ENCODE measurements at regions not wholly inside any gene's neighbourhood (a gene's known extent, or its start where the extent isn't known, plus 50 kb on each side); places are given as distances from the start of the nearest gene placed in this dataset.

DNA sequence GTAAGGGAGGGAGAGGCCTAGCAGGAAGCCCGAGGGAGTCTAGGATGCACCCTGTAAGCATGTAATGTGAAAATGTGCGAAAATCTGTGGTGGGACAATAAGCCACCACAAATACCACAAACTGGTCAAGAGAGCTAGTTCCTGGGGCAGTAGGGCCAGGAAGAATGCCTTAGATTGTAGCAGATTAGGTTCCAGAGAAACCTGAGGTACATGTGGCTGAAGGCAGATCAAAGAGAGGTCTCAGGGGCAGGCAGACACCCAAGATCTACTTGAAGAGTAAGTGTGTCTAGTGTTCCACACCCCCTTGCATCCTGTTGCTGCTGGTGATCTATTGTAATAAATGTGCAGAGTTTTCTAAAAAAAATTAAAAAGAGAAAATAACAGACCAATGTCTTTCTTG, 1677.3 kb upstream of the CDH6 start:
- no peak for DNase-seq (ENCODE audit: low read depth)
- H3K4me3 ChIP-seq (ENCODE audit: control insufficient read depth, low read depth, low read length): no peak overlapping the region
- TF ChIP-seq, protein P1, sequence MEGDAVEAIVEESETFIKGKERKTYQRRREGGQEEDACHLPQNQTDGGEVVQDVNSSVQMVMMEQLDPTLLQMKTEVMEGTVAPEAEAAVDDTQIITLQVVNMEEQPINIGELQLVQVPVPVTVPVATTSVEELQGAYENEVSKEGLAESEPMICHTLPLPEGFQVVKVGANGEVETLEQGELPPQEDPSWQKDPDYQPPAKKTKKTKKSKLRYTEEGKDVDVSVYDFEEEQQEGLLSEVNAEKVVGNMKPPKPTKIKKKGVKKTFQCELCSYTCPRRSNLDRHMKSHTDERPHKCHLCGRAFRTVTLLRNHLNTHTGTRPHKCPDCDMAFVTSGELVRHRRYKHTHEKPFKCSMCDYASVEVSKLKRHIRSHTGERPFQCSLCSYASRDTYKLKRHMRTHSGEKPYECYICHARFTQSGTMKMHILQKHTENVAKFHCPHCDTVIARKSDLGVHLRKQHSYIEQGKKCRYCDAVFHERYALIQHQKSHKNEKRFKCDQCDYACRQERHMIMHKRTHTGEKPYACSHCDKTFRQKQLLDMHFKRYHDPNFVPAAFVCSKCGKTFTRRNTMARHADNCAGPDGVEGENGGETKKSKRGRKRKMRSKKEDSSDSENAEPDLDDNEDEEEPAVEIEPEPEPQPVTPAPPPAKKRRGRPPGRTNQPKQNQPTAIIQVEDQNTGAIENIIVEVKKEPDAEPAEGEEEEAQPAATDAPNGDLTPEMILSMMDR (IDR thresholded peaks at IDR 0.05; ENCODE audit: control insufficient read depth, insufficient read depth, low read depth, low read length, missing control alignments): no peak

DNA sequence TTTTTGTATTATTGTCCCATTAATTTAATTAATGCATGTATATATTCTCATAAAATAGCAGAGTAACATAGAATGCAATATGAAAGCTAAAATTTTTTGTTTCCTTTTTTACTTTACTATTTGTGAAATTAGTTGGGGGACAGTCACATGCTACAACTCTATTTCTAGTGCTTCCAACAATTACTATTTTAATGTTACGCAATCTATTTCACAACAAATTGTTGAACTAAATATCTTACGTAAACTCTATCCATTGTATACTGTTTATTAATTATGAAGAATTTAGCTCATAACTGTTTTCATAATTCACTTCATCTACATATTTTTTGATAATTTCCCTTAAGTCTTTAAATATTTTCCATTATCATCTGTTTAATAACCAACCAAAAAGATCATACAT, 1685.4 kb upstream of the CDH6 start:
- TF ChIP-seq, protein P1 (IDR thresholded peaks at IDR 0.05; ENCODE audit: control insufficient read depth, insufficient read depth, low read depth, low read length, missing control alignments): no peak
- no peak for DNase-seq (ENCODE audit: low read depth)
- H3K4me3 ChIP-seq (ENCODE audit: control insufficient read depth, low read depth, low read length): no peak overlapping the region

DNA sequence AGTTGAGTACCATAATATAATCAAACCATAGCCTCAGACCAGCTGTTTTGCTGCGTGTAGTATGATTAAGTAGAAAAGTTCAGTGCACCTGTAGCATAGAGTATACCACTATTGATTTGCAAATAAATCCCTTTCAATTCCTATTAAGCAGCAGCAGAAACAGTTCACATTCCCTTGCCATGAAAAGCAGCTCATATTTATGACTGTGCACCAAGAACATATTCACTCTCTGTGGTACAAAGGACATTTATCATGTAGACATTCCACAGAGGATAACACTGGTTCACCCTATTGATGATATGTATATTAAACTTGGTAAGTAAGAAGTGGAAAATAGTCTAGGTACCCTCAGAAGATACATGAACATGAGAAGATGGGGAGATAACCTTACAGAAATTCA, 1689.1 kb upstream of the CDH6 start:
- DNase-seq (ENCODE audit: low read depth): no peak
- TF ChIP-seq, protein P1 (IDR thresholded peaks at IDR 0.05; ENCODE audit: control insufficient read depth, insufficient read depth, low read depth, low read length, missing control alignments): no peak
- no peak overlapping the region for H3K4me3 ChIP-seq (ENCODE audit: control insufficient read depth, low read depth, low read length)

DNA sequence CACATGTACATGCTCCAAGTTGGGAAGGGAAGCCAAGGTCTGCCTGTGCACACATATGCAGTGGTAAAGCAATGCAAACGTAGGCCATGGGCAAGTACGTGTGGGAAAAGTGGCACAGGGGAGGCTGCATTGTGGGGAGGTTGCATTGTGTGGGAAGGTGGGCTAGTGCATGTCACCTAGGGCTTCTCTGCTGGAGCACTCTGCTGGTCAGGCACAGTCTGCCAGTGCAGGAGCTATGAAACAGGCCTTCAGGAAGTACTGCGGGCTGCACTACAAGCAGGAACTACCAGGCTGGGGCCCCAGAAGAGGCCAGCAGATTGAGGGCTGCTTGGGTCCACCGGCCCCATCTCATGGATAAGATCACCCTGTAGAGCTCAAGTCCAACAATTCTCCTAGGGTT, 1694.6 kb upstream of the CDH6 start:
- DNase-seq (ENCODE audit: low read depth): no peak
- TF ChIP-seq, protein P1 (IDR thresholded peaks at IDR 0.05; ENCODE audit: control insufficient read depth, insufficient read depth, low read depth, low read length, missing control alignments): no peak
- no peak overlapping the region for H3K4me3 ChIP-seq (ENCODE audit: control insufficient read depth, low read depth, low read length)

DNA sequence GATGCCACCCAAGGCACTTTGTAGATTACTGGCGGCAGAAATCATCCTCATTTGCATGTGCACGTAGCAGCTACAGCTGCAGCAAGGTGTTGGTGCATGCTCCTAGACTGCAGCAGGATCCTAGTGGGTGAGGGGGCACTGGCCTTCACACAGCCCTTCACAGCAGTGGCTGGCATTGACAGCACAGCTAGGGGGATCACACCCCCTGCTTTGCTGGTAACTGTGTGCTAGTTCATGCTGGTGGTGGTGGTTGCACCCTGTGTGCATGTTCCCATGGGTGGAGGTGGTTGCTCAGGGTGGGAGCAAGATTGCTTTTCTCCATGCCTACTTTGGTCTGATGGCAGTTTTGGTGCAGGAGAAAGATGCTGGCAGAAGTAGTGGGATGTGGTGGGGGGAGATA, 1695.1 kb upstream of the CDH6 start:
- no peak for DNase-seq (ENCODE audit: low read depth)
- no peak overlapping the region for H3K4me3 ChIP-seq (ENCODE audit: control insufficient read depth, low read depth, low read length)
- TF ChIP-seq, protein P1 (IDR thresholded peaks at IDR 0.05; ENCODE audit: control insufficient read depth, insufficient read depth, low read depth, low read length, missing control alignments): no peak

DNA sequence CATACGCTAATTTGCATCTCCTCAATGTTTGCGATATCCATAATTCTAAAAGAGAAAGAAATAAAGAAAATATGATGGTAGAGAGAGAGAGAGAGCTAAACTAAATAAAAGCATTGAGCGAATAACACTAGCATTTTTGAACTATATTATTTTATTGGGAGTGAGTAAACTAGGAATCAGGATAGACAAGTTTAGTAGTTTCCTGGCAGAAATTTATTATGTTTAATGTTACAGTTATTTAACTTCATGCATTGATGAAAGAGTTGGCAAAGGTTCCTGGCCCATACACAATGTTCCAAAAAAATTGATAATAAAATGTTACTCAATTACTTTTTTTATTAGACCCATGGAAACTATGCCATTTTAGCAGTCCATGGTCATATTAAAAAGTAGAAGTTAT, 1708.2 kb upstream of the CDH6 start:
- TF ChIP-seq, protein P1 (IDR thresholded peaks at IDR 0.05; ENCODE audit: control insufficient read depth, insufficient read depth, low read depth, low read length, missing control alignments): no peak
- no peak overlapping the region for H3K4me3 ChIP-seq (ENCODE audit: control insufficient read depth, low read depth, low read length)
- DNase-seq (ENCODE audit: low read depth): no peak

DNA sequence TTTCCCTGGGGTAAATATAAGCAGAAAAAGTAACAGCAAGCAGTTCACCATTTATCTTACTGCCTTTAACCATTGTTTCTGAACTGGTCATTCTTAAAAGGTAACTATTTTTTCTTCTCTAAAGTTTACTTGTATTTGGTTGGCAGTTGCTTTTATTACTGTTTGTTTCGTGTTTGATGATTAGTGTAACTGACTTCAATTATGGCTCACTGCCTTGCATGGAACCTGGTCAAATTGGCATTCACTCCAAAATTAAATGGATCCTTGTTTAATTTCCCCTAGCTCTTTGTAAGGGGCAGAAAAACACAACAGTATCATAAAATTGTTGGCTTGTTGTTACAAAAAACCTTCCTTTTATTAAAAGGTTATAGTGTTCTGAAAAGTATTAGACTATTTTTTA, 1723.9 kb upstream of the CDH6 start:
- TF ChIP-seq, protein P1 (IDR thresholded peaks at IDR 0.05; ENCODE audit: control insufficient read depth, insufficient read depth, low read depth, low read length, missing control alignments): no peak
- no peak overlapping the region for H3K4me3 ChIP-seq (ENCODE audit: control insufficient read depth, low read depth, low read length)
- DNase-seq (ENCODE audit: low read depth): no peak

Measured in AG09309 (cell line).